GM12892 (cell line): ENCODE measurements at regions not wholly inside any gene's neighbourhood (a gene's known extent, or its start where the extent isn't known, plus 50 kb on each side); places are given as distances from the start of the nearest gene placed in this dataset.
"Not testable (repeated sequence)": the region's sequence is repeated elsewhere in the genome, so short reads cannot be mapped to it uniquely, and the experiment has no call there.

Experiments
- DNase-seq: peaks from one replicate; pipeline ENCODE4 v3.0.0; 2011; ENCODE audit not compliant: insufficient read length
- FAIRE-seq: peaks from 2 replicates; lab custom pipeline; 2011; peaks lifted over from hg19 to GRCh38; lab: Jason Lieb, UNC
- POLR2A ChIP-seq: IDR thresholded peaks from 2 replicates; pipeline ENCODE4 v1.6.1; 2011; ENCODE audit warnings: low read depth, low read length, control low read depth
- POLR2AphosphoS5 ChIP-seq: IDR thresholded peaks from 2 replicates; pipeline ENCODE4 v1.6.1; 2011; ENCODE audit warnings: low read depth, low read length, control low read depth
- TAF1 ChIP-seq: IDR thresholded peaks from 2 replicates; pipeline ENCODE4 v1.6.1; 2011; ENCODE audit warnings: low read depth, mild to moderate bottlenecking, control low read depth, low read length, borderline replicate concordance

DNA sequence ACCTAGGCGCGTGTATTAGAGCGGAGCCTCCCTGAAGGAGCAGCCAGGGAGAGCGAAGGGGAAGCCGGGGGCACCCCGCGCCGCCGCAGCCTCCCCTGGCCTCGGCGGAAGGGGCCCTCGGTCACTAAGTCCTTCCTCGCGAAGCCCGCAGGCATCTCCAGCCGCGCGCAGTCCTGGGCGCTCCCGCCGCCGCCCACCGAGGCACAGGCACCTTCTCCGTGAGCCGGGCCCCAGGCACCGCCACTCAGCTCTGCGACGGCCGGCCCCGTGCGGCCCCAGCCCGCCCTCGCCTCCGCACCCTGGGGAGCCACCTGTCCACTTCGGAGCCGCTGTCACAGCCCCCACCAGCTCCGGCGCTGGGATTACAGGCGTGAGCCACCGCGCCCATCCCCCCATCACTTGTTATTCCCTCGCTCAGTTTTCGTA, 80.8 kb downstream of the ZNF467 start:
- DNase-seq (no peak), FAIRE-seq (no peak)
- TF ChIP-seq TAF1 (no peak), POLR2AphosphoS5 (no peak), POLR2A (no peak)

DNA sequence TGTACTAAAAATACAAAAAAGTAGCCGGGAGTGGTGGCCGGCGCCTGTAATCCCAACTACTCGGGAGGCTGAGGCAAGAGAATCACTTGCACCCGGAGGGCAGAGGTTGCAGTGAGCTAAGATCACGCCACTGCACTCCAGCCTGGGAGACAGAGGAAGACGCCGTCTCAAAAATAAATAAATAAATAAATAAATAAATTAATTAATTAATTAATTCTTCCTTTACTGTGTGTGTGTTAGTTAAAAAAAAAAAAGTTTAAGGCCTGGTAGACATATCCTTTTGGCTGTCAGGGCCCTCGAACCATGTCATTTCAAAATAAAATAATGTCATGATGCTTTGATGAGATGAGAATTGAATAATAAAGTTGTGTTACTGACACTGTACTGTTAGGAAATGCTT, 81.3 kb downstream of the ZNF467 start:
- TF ChIP-seq TAF1 = no peak
- no peak for TF ChIP-seq POLR2AphosphoS5
- TF ChIP-seq POLR2A = no peak
- FAIRE-seq = no peak
- no peak for DNase-seq

DNA sequence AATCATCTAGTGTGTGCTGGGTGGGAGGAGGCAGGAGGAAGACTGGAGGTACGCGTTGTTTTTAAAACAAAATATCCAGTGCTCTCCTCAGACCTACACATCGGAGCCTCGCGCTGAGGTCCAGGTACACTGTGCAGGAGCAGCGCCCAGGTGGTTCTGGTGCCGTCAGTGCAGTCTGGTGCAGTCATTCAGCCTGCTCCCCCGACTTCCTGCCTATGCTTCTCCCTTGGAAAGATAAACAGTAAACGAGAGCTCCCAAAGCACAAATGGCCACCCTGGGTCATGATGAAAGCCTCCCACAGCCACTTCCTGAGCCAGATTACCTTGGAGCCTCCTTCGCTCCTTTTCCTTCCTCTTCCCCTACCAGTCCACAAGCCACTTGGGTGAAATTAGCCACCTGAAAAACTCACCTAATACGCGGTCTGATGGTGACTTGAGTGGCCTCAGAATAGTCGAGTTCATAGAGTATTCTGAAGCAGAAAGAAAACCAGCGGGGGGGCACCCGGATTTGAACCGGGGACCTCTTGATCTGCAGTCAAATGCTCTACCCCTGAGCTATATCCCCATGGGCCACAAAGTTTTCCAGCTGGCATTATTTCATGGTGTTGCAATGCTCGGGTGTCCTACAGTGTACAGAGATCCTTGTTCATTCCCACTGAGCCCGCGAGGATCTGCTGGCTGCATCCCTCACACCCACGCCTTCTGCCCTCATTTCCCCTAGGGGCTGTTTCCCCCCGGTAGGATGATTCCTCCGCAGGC, 82.5 kb downstream of the ZNF467 start:
- DNase-seq (no peak), FAIRE-seq (no peak)
- no peak for TF ChIP-seq TAF1
- TF ChIP-seq POLR2A = no peak
- TF ChIP-seq POLR2AphosphoS5 = no peak

DNA sequence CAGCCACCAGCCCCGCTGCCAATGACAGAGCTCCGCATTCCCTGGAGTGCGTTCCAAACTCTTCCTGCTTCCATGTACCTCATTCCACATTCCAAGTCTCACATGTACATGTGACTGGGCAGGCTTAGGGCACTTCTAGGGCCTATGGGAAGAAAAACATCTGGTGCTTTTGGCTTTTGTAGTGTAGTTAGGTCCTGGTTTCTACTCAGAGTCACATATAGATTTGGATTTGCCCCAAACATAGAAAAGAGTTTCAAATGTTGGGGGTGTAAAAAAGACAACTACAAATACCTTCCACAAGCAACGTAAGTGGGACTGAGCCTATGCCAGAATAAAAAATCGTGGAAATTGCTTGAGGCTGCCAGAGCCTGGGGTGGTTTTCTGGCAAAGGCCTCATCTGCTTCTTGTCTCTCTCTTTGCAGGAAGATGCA, 84.1 kb downstream of the ZNF467 start:
- FAIRE-seq = no peak
- TF ChIP-seq POLR2A (no peak), TAF1 (no peak), POLR2AphosphoS5 (no peak)
- DNase-seq = no peak

DNA sequence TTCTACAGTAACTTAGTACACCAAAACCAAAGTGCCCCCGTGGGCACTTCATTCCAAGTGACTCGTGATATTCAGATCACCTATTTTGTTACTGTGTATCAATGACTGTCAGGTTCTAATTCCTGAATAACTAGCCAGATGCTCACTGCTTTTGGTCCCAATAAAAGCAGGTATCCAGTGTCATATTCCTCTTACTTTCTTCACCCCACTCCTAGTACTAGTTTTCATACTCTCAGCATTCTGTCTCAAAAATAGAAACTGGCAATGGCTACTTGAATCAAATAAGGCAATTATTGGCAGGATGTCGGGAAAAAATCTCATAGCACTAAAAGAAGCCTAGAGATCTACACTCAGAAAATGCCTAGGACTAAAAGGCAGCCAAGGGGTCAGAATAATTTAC, 84.6 kb downstream of the ZNF467 start:
- no peak for FAIRE-seq
- TF ChIP-seq POLR2AphosphoS5 (no peak), POLR2A (no peak), TAF1 (no peak)

DNA sequence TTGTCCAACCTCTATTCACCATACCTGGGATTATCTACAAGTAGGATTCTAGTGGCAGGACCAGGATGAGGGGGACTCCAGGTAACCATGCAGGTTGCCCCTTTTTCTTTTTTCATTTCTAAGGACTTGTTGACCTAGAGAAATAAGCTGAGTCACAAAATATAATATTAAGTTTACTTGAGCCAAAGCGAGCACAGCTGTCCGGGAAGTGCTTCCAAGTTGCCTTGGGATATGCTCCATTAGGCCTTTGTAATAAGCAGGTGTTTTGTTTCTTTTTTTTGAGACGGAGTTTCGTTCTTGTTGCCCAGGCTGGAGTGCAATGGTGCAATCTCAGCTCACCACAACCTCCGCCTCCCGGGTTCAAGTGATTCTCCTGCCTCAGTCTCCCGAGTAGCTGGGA, 85.6 kb downstream of the ZNF467 start:
- not testable (repeated sequence) for FAIRE-seq, DNase-seq

More for the DNA sequence above, 84.6 kb downstream of the ZNF467 start:
- DNase-seq = no peak

DNA sequence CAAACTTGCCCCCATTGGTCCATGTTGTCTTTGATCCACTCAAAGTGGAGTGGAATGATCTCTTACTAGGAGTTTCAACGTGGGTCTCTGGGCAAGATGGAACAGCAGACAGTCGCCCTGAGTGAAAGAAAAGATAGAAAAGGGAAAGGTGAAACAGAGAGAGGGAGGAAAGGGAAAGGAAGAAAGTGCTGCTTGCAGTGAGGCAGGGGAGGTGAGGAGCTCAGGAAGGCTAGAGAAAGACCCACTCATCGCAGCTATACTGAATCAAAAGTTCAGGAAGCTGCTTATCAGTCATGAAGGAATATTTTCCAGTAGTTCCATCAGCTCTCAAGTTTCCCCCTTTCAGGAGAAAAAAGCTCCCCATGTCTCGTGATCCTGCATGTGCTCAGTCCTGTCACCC, 86.9 kb downstream of the ZNF467 start:
- DNase-seq (no peak), FAIRE-seq (no peak)
- TF ChIP-seq POLR2A (no peak), TAF1 (no peak), POLR2AphosphoS5 (no peak)

DNA sequence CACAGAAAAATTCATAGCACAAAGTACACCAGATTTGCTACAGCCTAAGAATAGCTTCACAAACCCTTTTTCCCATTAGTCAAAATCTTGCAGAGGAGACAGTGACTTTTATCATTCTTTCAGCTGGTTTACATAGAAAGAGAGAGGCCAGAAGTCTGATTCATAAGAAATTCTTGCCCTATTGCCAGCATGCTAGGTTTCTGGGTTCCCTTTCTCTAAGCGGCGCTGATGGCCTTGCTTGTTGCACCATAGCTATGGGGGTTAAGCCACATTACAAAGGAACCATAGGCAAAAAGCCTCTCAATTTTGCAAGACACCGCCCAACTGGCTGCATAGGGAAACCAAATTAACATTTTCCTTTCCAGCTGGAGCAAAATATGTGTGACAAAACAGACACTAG, 87.4 kb downstream of the ZNF467 start:
- DNase-seq (no peak), FAIRE-seq (no peak)
- no peak for TF ChIP-seq POLR2A
- no peak for TF ChIP-seq TAF1
- TF ChIP-seq POLR2AphosphoS5 = no peak

DNA sequence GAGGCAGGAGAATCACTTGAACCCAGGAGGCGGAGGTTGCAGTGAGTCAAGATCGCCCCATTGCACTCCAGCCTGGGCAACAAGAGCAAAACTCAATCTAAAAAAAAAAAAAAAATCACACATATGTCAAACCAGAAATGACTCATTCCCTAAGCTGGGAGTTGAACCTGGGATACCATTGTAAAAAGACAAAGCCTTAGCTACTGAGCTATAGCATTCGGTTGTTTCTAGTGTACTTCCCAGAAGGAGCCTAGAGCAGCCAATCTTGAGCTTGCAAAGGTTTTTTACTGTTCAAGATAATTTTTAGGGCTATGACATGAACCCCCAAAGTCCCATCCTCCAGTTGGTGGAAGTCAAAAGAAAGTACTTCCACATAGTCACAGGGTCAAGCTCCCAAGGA, 87.9 kb downstream of the ZNF467 start:
- DNase-seq (no peak), FAIRE-seq (no peak)
- TF ChIP-seq TAF1 (no peak), POLR2A (no peak), POLR2AphosphoS5 (no peak)

DNA sequence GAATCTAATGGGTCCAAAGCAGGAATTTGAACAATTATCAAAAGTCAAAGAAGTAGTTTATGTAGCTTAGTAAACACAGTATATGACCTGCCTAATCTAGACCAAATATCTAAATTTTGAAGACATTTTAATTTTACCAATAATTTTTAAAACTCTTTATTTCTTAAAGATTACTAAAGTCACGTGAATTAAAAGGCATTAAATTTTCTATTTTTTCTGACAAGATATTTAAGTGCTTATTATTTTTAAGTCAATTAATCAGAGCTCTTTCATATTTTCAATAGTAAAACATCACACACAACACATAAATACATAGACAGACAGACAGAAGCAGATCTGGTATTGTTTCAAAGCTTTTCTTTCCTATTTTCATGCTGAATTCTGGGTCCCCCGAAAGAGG, 89.5 kb downstream of the ZNF467 start:
- TF ChIP-seq POLR2A = no peak
- no peak for TF ChIP-seq POLR2AphosphoS5
- no peak for TF ChIP-seq TAF1
- FAIRE-seq (no peak), DNase-seq (no peak)

DNA sequence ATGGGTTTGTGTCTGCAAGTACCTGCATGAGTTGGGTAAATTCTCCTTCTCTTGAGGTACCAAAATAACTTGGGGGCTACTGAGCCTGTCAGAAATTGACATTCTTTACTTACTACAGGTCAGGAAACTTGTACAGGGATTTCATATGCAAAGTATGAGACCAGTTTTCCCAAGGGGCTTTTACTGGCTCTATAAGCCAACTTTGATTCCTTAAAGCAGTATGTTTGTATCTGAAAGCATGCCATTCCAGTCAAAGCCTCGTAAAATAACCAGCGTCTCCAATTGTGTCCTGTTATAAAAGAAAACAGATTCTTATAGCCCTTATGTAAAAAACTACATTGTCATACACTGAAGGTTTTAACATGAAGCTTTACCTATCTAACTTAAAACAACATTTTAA, 90.2 kb downstream of the ZNF467 start:
- DNase-seq (no peak), FAIRE-seq (no peak)
- TF ChIP-seq POLR2AphosphoS5 (no peak), TAF1 (no peak), POLR2A (no peak)

DNA sequence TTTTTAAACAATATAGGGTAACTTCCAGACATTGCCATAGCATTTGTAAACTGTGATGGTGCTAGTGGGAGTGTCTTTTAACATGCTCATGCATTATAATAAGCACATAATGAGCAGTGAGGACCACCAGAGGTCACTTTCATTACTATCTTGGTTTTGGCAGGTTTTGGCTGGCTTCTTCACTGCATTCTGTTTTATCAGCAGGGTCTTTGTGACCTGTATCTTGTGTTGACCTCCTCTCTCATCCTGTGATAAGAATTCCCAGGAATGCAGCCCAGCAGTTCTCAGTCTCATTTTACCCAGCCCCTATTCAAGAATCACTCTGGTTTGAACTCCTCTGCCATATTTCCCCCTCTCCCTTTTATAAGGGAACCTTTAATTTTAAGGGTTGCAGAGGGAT, 91.3 kb downstream of the ZNF467 start:
- FAIRE-seq (no peak), DNase-seq (no peak)
- no peak for TF ChIP-seq POLR2AphosphoS5
- no peak for TF ChIP-seq POLR2A
- TF ChIP-seq TAF1 = no peak
